OCI-M1 (cell line): ENCODE measurements at regions not wholly inside any gene's neighbourhood (a gene's known extent, or its start where the extent isn't known, plus 50 kb on each side); places are given as distances from the start of the nearest gene placed in this dataset.

ENCODE experiments used
- DNase-seq: peaks from one replicate; lab custom pipeline; 2025; lab: John Stamatoyannopoulos, UW

GRCh38 chr4:1476140-1476513 is 69.9 kb upstream of the NKX1-1 start:
- no peak for DNase-seq

DNA sequence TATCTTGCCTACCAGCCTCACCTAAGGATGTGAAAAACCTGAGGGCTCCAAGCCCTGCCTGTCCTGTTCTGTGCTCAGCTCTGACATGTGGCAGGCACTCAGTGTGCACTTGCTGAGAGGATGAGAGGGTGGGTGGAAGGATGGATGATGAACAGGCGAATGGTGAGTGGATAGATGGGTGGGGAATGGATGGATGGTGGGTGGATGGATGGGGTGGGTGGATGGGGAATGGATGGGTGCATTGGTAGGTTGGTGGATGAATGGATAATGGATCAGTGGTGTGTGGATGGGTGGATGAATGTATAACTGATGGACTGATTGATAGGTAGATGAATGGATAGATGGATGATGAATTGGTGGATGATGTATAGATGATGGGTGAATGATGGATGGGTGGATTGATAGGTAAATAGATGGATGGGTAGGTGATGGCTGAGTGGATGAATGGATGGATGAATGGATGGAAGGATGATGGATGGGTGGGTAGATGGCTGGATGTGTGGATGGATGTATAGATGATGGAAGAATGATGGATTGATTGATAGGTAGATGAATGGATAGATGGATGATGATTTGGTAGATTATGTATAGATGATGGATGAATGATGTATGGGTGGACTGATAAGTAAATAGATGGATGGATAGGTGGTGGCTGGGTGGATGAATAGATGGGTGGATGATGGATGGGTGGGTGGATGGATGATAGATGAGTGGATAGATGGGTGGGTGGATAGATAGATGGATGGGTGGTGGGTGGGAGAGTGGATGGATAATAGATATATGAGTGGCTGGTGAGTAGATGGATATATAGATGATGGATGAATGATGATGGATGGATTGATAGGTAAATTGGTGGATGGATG is 69.3 kb upstream of the NKX1-1 start:
- DNase-seq, result no peak

DNA sequence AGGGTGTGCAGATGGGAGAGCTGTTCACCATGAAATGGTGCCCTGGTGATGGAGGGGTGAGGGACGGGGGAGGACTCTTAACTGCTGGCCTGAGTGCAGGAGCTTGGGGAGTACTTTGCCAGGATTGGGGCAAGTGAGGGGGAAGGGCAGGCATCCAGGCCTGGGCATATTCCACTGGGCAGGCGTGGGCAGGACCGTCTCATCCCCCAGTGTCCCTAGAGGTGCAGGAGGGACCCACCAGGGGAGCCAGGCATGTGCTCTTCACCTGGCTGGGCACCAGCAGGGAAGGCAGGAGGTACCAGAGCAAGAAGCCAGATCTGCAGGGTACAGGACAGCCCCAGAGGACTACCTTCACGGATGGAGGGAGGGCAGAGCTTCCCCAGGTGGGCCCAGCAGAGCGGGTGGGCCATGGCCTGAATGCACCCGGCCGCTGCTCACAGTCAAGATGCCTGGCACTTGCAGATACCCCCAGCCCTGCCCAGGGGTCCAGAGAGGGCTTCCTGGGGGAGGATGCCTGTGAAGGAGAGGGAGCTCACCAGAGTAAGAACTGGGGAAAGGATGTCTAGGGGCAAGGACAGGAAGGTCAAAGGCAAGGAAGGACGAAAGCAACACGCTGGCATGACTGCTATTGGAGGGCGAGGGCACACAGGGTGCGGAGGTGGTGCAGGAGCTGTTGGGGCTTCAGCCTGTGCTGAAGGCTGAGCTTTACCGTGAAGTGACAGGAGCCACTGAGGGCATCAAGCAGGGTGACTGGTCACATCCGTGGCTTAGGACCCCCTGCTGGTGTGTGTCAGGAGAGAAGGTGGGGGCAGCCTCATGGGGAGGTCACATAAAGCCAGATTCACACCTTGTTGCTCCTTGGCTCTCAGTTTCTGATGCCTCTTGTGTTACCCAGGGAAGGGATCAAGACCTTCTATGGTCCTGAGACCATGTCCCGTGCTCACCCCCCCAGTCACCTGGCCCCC is 68.2 kb upstream of the NKX1-1 start:
- no peak for DNase-seq

GRCh38 chr4:1473718-1474117 is 67.5 kb upstream of the NKX1-1 start:
- DNase-seq, result no peak

GRCh38 chr4:1472911-1473518 is 66.8 kb upstream of the NKX1-1 start:
- no peak for DNase-seq

GRCh38 chr4:1472148-1472797 is 66.0 kb upstream of the NKX1-1 start:
- no peak for DNase-seq

GRCh38 chr4:1471443-1472147 is 65.4 kb upstream of the NKX1-1 start:
- no peak for DNase-seq

DNA sequence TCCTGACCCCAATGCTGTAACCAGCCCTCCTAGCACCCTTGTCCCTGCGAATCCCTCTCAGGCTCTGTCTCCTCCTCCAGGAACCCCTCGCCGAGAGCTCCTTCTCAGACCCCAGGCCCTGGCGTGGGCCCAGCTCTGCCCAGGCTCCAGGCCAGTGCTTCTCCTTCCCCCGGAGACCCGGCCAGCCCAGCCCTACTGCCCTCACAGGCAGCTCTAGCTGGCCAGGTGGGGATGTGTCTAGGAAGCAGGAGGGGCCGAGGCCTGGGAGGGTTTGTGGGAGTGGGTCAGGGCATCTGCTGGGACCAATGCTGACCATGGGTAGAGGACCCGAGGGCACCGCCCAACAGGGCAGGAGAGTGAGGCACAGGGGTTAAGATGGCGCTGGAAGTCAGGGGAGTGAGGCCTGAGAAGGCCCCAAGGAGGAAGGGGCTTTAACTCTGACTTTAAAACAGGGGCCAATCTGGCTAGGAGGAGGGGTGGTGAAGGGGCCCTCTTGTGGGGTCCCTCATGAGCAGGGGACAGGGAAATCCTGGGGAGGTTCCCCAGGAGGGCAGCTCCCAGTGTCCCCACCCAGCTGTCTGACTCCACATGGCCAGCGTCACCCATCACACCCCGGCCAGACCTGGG is 64.7 kb upstream of the NKX1-1 start:
- DNase-seq, result no peak

- DNase-seq, result no peak
These were observed 64.1 kb upstream of the NKX1-1 start for GRCh38 chr4:1470393-1470670.

- DNase-seq, result no peak
These were observed 63.6 kb upstream of the NKX1-1 start for GRCh38 chr4:1469607-1470392.

DNA sequence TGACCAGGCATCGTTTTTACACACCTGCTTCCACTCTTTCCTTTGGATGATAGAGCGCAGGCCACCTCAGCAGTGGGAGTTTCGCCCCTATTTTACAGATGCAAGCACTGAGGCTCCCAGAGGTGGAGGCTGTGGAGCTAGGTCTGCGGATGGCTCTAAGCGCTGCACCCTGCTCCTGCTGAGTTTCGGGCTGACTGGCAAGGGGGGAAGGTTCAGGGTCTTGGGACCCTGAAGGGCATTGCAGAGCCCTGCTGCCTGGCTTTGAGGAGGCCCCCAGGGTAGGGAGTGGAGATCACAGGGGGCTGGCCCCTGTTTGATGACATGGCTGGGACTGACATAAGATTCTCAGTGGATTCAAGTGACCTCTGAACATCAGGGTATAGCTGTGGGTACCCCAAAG is 62.8 kb upstream of the NKX1-1 start:
- DNase-seq, result no peak

DNA sequence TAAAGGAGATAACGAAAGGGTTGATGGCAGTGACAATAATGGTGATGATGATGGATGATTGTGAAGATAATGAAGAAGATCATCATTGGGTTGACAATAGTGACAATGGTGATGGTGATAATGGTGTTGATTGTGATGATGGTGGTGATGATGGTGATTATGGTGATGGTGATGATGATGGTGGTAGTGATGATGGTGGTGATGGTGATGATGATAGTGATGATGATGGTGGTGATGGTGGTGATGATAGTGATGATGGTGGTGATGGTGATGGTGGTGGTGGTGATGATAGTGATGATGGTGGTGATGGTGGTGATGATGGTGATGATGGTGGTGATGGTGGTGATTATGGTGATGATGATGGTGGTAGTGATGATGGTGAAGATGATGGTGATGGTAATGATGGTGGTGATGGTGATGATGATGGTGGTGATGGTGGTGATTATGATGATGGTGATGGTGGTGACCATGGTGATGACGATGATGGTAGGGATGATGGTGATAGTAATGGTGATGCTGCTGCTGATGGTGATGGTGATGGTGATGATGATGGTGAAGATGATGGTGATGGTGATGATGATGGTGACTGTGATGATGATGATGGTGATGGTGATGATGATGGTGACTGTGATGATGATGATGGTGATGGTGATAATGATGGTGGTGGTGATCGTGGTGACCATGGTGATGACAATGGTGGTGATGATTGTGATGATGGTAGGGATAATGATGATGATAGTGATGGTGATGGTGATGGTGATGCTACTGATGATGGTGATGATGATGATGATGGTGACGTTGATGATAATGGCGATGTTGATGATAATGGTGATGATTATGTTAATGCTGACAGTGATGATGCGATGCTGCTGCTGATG is 61.6 kb upstream of the NKX1-1 start:
- no peak for DNase-seq

- DNase-seq, result no peak
These were observed 60.6 kb upstream of the NKX1-1 start for GRCh38 chr4:1466863-1467165.

GRCh38 chr4:1466034-1466862 is 60.0 kb upstream of the NKX1-1 start:
- DNase-seq, result no peak

GRCh38 chr4:1465173-1466033 is 59.2 kb upstream of the NKX1-1 start:
- no peak for DNase-seq

DNA sequence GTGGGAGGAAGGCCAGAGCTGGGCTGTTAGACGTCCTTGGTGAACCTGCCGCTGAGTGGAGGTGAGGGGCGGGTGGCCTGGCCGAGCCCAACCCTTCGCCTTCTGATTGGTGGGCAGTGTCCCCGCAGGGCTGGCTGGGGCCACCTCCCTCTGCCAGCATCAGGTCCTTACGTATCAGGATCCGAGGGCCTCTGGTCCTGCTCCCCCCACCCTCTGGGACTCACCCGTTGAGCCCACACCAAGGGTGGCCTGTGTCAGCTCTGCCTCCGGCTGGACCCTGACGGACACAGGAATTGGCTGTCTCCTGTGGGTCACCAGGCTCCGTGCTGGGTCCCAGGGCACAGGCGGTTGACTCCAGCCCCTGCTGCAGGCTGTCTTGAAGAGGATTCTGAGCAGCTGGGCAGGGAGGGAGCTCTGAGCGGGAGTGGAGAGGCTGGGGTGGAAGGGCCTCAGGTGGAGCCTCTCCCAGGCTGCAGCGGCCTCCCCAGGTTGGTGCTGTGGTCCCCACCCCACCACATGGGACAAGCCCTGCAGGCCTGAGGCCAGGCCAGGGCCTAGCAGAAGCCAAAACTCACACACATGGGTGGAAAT is 58.4 kb upstream of the NKX1-1 start:
- no peak for DNase-seq

GRCh38 chr4:1463927-1464540 is 57.8 kb upstream of the NKX1-1 start:
- no peak for DNase-seq
